GM12878 (cell line): ENCODE measurements at regions not wholly inside any gene's neighbourhood (a gene's known extent, or its start where the extent isn't known, plus 50 kb on each side); places are given as distances from the start of the nearest gene placed in this dataset.

Source experiments
- BCL11A ChIP-seq: IDR thresholded peaks from 2 replicates; pipeline ENCODE4 v1.6.1; 2011; ENCODE audit warnings: low read depth, low read length
- BRCA1 ChIP-seq: IDR thresholded peaks from 2 replicates; pipeline ENCODE4 v1.6.1; 2011; ENCODE audit warnings: low read depth, low read length, improper control_type of control experiment
- EP300 ChIP-seq, 2 experiments: fragments of 150-350 bp in 1 of 2; IDR thresholded peaks; 2 replicates each; pipeline ENCODE4 v1.6.1; 2011 to 2012; ENCODE audit warnings: low read depth in 2 of 2, low read length in 2 of 2, borderline replicate concordance in 1 of 2, improper control_type of control experiment in 1 of 2, inconsistent platforms in 1 of 2; ENCODE audit not compliant: control insufficient read depth in 1 of 2
- ETV6 ChIP-seq, 2 experiments: fragments of 450-650 bp in 1 of 2; IDR thresholded peaks in 1 of 2; conservative IDR thresholded peaks in 1 of 2; 2 replicates each; pipeline ENCODE4 v1.6.1; 2014; ENCODE audit warnings: antibody characterized with exemption in 1 of 2, borderline replicate concordance in 1 of 2, low read depth in 1 of 2, mild to moderate bottlenecking in 1 of 2, moderate library complexity in 1 of 2
- IKZF1 ChIP-seq: fragments of 450-650 bp; conservative IDR thresholded peaks from 2 replicates; pipeline ENCODE4 v1.6.1; 2017; ENCODE audit warnings: antibody characterized with exemption, mild to moderate bottlenecking
- IKZF2 ChIP-seq, 2 experiments: fragments of 450-650 bp; IDR thresholded peaks; 2 replicates each; pipeline ENCODE4 v1.6.1; 2017; ENCODE audit warnings: mild to moderate bottlenecking in 2 of 2, moderate library complexity in 2 of 2
- JUNB ChIP-seq: IDR thresholded peaks from 2 replicates; pipeline ENCODE4 v1.6.1; 2016; ENCODE audit warnings: antibody characterized with exemption, mild to moderate bottlenecking
- JUND ChIP-seq: IDR thresholded peaks from 2 replicates; pipeline ENCODE4 v1.6.1; 2012; ENCODE audit warnings: low read depth, mild to moderate bottlenecking, low read length, improper control_type of control experiment, moderate library complexity
- NFXL1 ChIP-seq: fragments of 450-650 bp; IDR thresholded peaks from 2 replicates; pipeline ENCODE4 v1.6.1; 2017; ENCODE audit warnings: antibody characterized with exemption, mild to moderate bottlenecking, borderline replicate concordance
- RUNX3 ChIP-seq: IDR thresholded peaks from 2 replicates; pipeline ENCODE4 v1.6.1; 2012; ENCODE audit warnings: low read length, inconsistent platforms
- SMARCA5 ChIP-seq: fragments of 450-650 bp; IDR thresholded peaks from 2 replicates; pipeline ENCODE4 v1.6.1; 2017; ENCODE audit warnings: mild to moderate bottlenecking
- SPI1 ChIP-seq: IDR thresholded peaks from 2 replicates; pipeline ENCODE4 v1.6.1; 2011; ENCODE audit warnings: low read depth, mild to moderate bottlenecking, low read length, moderate library complexity, borderline replicate concordance; ENCODE audit not compliant: insufficient read depth
- TCF12 ChIP-seq: IDR thresholded peaks from 2 replicates; pipeline ENCODE4 v1.6.1; 2011; ENCODE audit warnings: low read depth, mild to moderate bottlenecking, low read length
- TCF3 ChIP-seq: IDR thresholded peaks from 2 replicates; pipeline ENCODE4 v1.6.1; 2012; ENCODE audit warnings: low read depth, mild to moderate bottlenecking, low read length, borderline replicate concordance; ENCODE audit not compliant: insufficient read depth
- YY1 ChIP-seq: IDR thresholded peaks from 2 replicates; pipeline ENCODE4 v1.6.1; 2011; ENCODE audit warnings: low read depth, mild to moderate bottlenecking, low read length
- ZBED1 ChIP-seq: IDR thresholded peaks from 2 replicates; pipeline ENCODE4 v1.6.1; 2016; ENCODE audit warnings: borderline replicate concordance
- TF ChIP-seq, protein P1 (sequence below): fragments of 450-650 bp; formaldehyde crosslinking; IDR thresholded peaks from 2 replicates; pipeline ENCODE4 v1.4.0; 2022; ENCODE audit warnings: mild to moderate bottlenecking, moderate library complexity
- TF ChIP-seq, protein P2 (sequence below): fragments of 450-650 bp; IDR thresholded peaks from 2 replicates; pipeline ENCODE4 v1.6.1; 2017; ENCODE audit warnings: mild to moderate bottlenecking, low read depth, inconsistent platforms; ENCODE audit not compliant: poor library complexity, severe bottlenecking
- TF ChIP-seq, protein P3 (sequence below): fragments of 450-650 bp; IDR thresholded peaks from 2 replicates; pipeline ENCODE4 v1.6.1; 2016; ENCODE audit warnings: mild to moderate bottlenecking
- TF ChIP-seq, protein P4 (sequence below): IDR thresholded peaks from 2 replicates; pipeline ENCODE4 v1.6.1; 2011; ENCODE audit warnings: borderline replicate concordance, low read depth, mild to moderate bottlenecking, moderate library complexity, low read length; ENCODE audit not compliant: insufficient read depth, poor library complexity, severe bottlenecking
- TF ChIP-seq, protein P5 (sequence below): fragments of 450-650 bp; IDR thresholded peaks from 2 replicates; pipeline ENCODE4 v1.6.1; 2016; ENCODE audit warnings: mild to moderate bottlenecking

DNA sequence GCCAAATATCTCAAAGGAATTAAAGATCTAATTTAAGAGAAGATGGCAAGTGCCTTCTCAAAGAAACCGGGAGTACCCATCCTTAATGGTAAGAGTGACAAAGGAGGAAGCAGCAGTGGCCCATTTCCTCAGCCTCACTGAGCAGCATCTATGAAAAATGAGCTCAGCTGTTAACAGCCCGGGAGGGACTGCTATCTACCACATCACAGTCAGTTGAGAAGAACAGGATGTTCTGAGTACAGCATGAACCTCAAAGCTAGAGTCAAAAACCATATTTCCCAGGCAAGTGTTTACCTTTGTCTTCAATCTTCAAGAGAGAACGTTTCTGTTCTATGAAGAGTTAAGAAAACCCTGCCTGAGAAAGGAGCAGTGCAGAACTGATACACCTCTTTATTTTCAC, 115.0 kb downstream of the BTG1 start (continued):
- TF ChIP-seq ETV6 (conservative IDR thresholded peaks at IDR 0.05 in 1 of 2, IDR thresholded peaks at IDR 0.05 in 1 of 2; ENCODE audit: borderline replicate concordance in 1 of 2, low read depth in 1 of 2) (peak in 1 of 2 experiments; percentile 88; a peak in 2 of 4 replicates), SPI1 (0 out of 2 replicates have a peak, but pooled peaks have one; percentile 47), RUNX3 (peak; percentile 92), EP300 (IDR thresholded peaks at IDR 0.05; ENCODE audit: borderline replicate concordance in 1 of 2, control insufficient read depth in 1 of 2, low read depth in 2 of 2, low read length in 2 of 2) (peak; percentile 8 to 60; a peak in 2 of 4 replicates), JUNB (0 out of 2 replicates have a peak, but pooled peaks have one; percentile 14), ZBED1 (peak; percentile 50; the same call in 1 of the 2 replicates), NFXL1 (no peak), JUND (no peak), BCL11A (peak; percentile 49; the same call in 1 of the 2 replicates), IKZF2 (IDR thresholded peaks at IDR 0.05) (peak; percentile 55 to 70; a peak in 3 of 4 replicates), TCF12 (peak; percentile 63; the same call in 1 of the 2 replicates), BRCA1 (no peak), TCF3 (0 out of 2 replicates have a peak, but pooled peaks have one; percentile 37), IKZF1 (peak; percentile 41), YY1 (0 out of 2 replicates have a peak, but pooled peaks have one; percentile 17), SMARCA5 (peak; percentile 44; the same call in 1 of the 2 replicates)
- TF ChIP-seq, protein P1, sequence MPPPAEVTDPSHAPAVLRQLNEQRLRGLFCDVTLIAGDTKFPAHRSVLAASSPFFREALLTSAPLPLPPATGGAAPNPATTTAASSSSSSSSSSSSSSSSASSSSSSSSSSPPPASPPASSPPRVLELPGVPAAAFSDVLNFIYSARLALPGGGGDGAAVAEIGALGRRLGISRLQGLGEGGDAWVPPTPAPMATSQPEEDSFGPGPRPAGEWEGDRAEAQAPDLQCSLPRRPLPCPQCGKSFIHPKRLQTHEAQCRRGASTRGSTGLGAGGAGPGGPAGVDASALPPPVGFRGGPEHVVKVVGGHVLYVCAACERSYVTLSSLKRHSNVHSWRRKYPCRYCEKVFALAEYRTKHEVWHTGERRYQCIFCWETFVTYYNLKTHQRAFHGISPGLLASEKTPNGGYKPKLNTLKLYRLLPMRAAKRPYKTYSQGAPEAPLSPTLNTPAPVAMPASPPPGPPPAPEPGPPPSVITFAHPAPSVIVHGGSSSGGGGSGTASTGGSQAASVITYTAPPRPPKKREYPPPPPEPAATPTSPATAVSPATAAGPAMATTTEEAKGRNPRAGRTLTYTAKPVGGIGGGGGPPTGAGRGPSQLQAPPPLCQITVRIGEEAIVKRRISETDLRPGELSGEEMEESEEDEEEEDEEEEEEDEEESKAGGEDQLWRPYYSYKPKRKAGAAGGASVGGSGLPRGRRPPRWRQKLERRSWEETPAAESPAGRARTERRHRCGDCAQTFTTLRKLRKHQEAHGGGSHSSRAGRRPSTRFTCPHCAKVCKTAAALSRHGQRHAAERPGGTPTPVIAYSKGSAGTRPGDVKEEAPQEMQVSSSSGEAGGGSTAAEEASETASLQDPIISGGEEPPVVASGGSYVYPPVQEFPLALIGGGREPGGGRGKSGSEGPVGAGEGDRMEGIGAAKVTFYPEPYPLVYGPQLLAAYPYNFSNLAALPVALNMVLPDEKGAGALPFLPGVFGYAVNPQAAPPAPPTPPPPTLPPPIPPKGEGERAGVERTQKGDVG (CRISPR knock-in tag), result no peak
- TF ChIP-seq, protein P2, sequence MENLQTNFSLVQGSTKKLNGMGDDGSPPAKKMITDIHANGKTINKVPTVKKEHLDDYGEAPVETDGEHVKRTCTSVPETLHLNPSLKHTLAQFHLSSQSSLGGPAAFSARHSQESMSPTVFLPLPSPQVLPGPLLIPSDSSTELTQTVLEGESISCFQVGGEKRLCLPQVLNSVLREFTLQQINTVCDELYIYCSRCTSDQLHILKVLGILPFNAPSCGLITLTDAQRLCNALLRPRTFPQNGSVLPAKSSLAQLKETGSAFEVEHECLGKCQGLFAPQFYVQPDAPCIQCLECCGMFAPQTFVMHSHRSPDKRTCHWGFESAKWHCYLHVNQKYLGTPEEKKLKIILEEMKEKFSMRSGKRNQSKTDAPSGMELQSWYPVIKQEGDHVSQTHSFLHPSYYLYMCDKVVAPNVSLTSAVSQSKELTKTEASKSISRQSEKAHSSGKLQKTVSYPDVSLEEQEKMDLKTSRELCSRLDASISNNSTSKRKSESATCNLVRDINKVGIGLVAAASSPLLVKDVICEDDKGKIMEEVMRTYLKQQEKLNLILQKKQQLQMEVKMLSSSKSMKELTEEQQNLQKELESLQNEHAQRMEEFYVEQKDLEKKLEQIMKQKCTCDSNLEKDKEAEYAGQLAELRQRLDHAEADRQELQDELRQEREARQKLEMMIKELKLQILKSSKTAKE, result peak; percentile 19
- TF ChIP-seq, protein P3, sequence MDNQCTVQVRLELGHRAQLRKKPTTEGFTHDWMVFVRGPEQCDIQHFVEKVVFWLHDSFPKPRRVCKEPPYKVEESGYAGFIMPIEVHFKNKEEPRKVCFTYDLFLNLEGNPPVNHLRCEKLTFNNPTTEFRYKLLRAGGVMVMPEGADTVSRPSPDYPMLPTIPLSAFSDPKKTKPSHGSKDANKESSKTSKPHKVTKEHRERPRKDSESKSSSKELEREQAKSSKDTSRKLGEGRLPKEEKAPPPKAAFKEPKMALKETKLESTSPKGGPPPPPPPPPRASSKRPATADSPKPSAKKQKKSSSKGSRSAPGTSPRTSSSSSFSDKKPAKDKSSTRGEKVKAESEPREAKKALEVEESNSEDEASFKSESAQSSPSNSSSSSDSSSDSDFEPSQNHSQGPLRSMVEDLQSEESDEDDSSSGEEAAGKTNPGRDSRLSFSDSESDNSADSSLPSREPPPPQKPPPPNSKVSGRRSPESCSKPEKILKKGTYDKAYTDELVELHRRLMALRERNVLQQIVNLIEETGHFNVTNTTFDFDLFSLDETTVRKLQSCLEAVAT, result 0 out of 2 replicates have a peak, but pooled peaks have one; percentile 65
- TF ChIP-seq, protein P4, sequence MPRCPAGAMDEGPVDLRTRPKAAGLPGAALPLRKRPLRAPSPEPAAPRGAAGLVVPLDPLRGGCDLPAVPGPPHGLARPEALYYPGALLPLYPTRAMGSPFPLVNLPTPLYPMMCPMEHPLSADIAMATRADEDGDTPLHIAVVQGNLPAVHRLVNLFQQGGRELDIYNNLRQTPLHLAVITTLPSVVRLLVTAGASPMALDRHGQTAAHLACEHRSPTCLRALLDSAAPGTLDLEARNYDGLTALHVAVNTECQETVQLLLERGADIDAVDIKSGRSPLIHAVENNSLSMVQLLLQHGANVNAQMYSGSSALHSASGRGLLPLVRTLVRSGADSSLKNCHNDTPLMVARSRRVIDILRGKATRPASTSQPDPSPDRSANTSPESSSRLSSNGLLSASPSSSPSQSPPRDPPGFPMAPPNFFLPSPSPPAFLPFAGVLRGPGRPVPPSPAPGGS, result peak; percentile 55
- TF ChIP-seq, protein P5, sequence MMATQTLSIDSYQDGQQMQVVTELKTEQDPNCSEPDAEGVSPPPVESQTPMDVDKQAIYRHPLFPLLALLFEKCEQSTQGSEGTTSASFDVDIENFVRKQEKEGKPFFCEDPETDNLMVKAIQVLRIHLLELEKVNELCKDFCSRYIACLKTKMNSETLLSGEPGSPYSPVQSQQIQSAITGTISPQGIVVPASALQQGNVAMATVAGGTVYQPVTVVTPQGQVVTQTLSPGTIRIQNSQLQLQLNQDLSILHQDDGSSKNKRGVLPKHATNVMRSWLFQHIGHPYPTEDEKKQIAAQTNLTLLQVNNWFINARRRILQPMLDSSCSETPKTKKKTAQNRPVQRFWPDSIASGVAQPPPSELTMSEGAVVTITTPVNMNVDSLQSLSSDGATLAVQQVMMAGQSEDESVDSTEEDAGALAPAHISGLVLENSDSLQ, result peak; percentile 72
